Osteoblast (primary cell): ENCODE measurements at regions not wholly inside any gene's neighbourhood (a gene's known extent, or its start where the extent isn't known, plus 50 kb on each side); places are given as distances from the start of the nearest gene placed in this dataset.

Source experiments
- DNase-seq: peaks from one replicate; pipeline ENCODE4 v3.0.0; 2011; ENCODE audit warnings: low spot score, mixed read lengths; ENCODE audit not compliant: insufficient read length; ENCODE audit errors: missing footprints
- H2AFZ ChIP-seq: 2 replicates; pipeline ENCODE4 v1.6.0; 2011; ENCODE audit warnings: mild to moderate bottlenecking, low read length
- H3K27ac ChIP-seq: 2 replicates; pipeline ENCODE4 v1.5.1; 2011; ENCODE audit warnings: mild to moderate bottlenecking, low read depth, low read length, moderate library complexity
- H3K27me3 ChIP-seq: 2 replicates; pipeline ENCODE4 v1.6.0; 2012; ENCODE audit warnings: mild to moderate bottlenecking, control low read depth, inconsistent platforms, low read length, moderate library complexity; ENCODE audit not compliant: insufficient read depth
- H3K36me3 ChIP-seq: 2 replicates; pipeline ENCODE4 v1.5.1; 2011; ENCODE audit warnings: mild to moderate bottlenecking, low read length, control low read depth, moderate library complexity; ENCODE audit not compliant: insufficient read depth
- H3K4me1 ChIP-seq: 2 replicates; pipeline ENCODE4 v1.5.1; 2011; ENCODE audit warnings: mild to moderate bottlenecking, low read length, control low read depth, moderate library complexity; ENCODE audit not compliant: insufficient read depth
- H3K4me2 ChIP-seq: 2 replicates; pipeline ENCODE4 v1.6.0; 2011; ENCODE audit warnings: mild to moderate bottlenecking, low read length; ENCODE audit not compliant: insufficient read depth
- H3K4me3 ChIP-seq: fragments of 200-600 bp; sonication (generic); 3 replicates; pipeline ENCODE4 v1.5.1; 2012; ENCODE audit warnings: mild to moderate bottlenecking, low read length, inconsistent platforms; ENCODE audit not compliant: insufficient read depth
- H3K79me2 ChIP-seq: 2 replicates; pipeline ENCODE4 v1.6.0; 2012; ENCODE audit warnings: mild to moderate bottlenecking, low read length, control low read depth, inconsistent platforms; ENCODE audit not compliant: insufficient read depth
- H3K9me3 ChIP-seq: 2 replicates; pipeline ENCODE4 v1.5.1; 2011; ENCODE audit warnings: low read depth, low read length, control low read depth
- H4K20me1 ChIP-seq: 2 replicates; pipeline ENCODE4 v1.6.0; 2012; ENCODE audit warnings: mild to moderate bottlenecking, low read length, control low read depth; ENCODE audit not compliant: insufficient read depth
- TF ChIP-seq, protein P1 (sequence below): IDR thresholded peaks from 2 replicates; pipeline ENCODE4 v1.5.1; 2011; ENCODE audit warnings: mild to moderate bottlenecking, low read depth, low read length, moderate library complexity; ENCODE audit errors: extremely low read depth

DNA sequence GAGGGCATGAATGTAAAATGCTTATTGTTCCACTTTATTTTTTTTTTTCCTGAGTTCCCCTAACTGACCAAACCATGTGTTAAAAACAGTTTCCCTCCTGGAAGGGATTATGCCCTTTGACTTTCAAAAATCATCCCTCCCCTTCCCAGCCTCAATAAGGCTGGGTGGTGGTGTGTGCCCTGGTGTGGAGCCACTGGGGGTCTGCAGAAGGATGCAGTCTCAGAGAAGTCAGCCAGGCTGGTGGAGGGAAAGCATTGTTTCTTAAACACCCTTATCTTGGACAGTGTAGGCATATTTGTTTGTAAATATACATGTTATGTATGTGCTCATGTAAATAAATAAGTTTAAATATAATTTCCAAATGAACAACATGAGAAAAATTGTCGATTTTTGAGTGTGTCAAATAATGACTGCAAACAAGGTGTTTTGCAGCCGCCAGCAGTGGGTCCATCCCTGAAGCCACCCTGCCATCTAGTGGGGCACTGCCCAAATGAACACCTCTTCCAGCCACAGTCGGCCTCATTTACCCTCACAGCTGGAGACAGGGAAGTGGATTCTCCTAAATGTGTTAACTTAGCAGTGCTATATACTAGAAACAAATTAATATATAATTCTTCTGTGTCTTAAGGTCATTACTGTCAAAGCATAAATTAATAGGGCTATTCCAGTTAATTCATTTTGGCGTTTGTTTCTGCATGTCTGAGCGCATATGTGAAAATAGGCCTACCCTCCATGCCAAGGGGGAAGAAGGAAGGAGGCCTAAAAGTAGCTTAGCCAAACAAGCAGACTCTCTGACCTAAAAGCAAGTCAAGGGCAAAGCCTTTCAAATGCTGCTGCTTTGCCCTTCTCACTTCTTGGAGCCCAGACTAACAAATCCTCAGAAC is 209.6 kb upstream of the PIK3C3 start:
- H3K9me3 ChIP-seq: no peaks in the 10 kb centered on the region
- no peaks in the 10 kb centered on the region for H3K36me3 ChIP-seq
- TF ChIP-seq, protein P1, sequence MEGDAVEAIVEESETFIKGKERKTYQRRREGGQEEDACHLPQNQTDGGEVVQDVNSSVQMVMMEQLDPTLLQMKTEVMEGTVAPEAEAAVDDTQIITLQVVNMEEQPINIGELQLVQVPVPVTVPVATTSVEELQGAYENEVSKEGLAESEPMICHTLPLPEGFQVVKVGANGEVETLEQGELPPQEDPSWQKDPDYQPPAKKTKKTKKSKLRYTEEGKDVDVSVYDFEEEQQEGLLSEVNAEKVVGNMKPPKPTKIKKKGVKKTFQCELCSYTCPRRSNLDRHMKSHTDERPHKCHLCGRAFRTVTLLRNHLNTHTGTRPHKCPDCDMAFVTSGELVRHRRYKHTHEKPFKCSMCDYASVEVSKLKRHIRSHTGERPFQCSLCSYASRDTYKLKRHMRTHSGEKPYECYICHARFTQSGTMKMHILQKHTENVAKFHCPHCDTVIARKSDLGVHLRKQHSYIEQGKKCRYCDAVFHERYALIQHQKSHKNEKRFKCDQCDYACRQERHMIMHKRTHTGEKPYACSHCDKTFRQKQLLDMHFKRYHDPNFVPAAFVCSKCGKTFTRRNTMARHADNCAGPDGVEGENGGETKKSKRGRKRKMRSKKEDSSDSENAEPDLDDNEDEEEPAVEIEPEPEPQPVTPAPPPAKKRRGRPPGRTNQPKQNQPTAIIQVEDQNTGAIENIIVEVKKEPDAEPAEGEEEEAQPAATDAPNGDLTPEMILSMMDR: peak; percentile 57
- no peak overlapping the region for H3K4me2 ChIP-seq
- H3K27me3 ChIP-seq: no peaks in the 10 kb centered on the region
- no peak overlapping the region for H2AFZ ChIP-seq
- H3K4me1 ChIP-seq: no peaks in the 10 kb centered on the region
- H4K20me1 ChIP-seq: no peaks in the 10 kb centered on the region
- DNase-seq: no peak
- no peak overlapping the region for H3K27ac ChIP-seq
- H3K4me3 ChIP-seq: no peak overlapping the region
- no peaks in the 10 kb centered on the region for H3K79me2 ChIP-seq

DNA sequence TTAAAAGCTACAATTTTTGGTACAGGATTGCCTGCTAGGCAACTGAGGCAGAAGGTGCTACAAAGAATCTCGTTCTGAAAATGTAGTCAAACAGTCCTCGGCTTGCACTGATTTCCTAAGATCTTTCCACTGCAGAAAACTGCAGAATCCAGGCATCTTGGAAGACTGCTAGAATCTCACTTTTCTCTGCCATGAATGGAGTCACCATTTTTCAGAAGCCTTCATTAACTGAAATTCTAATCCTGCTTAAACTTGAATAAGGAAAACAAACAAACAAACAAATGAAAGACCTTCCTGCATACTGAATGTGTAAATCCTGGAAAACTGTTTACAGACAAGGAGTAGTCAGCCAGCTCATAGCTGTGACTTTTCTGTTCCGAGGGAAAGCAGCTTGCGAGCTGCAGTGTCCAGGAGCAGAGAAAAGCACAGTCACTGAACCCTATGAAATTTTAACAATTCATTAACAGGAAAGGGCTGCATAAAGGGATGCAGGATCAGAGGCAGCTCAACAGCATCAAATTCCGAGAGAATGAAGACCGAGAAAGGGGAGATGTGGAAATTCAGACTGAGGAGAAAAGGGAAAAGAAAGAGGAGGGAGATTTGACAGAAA is 210.5 kb upstream of the PIK3C3 start:
- TF ChIP-seq, protein P1: no peak
- Histone ChIP-seq H3K4me2 (no peak overlapping the region), H3K4me3 (no peak overlapping the region), H3K27ac (no peak overlapping the region), H4K20me1 (no peaks in the 10 kb centered on the region), H3K9me3 (no peaks in the 10 kb centered on the region), H3K27me3 (no peaks in the 10 kb centered on the region), H3K36me3 (no peaks in the 10 kb centered on the region), H3K4me1 (no peaks in the 10 kb centered on the region), H2AFZ (peak overlapping the region; percentile 46), H3K79me2 (no peaks in the 10 kb centered on the region)
- no peak for DNase-seq

- DNase-seq: no peak
- Histone ChIP-seq H3K9me3 (no peaks in the 10 kb centered on the region), H3K27ac (no peak overlapping the region), H3K36me3 (no peaks in the 10 kb centered on the region), H3K27me3 (no peaks in the 10 kb centered on the region), H3K79me2 (no peaks in the 10 kb centered on the region), H2AFZ (no peak overlapping the region), H3K4me1 (no peaks in the 10 kb centered on the region), H4K20me1 (no peaks in the 10 kb centered on the region), H3K4me2 (no peak overlapping the region), H3K4me3 (no peak overlapping the region)
- TF ChIP-seq, protein P1: no peak
Measured at GRCh38 chr18:41737218-41737617, 217.8 kb upstream of the PIK3C3 start.

GRCh38 chr18:41734917-41735316 is 220.1 kb upstream of the PIK3C3 start:
- Histone ChIP-seq H3K4me1 (no peaks in the 10 kb centered on the region), H3K4me3 (no peak overlapping the region), H3K79me2 (no peaks in the 10 kb centered on the region), H3K27me3 (no peaks in the 10 kb centered on the region), H4K20me1 (no peaks in the 10 kb centered on the region), H3K27ac (no peak overlapping the region), H3K36me3 (no peaks in the 10 kb centered on the region), H3K9me3 (no peaks in the 10 kb centered on the region), H3K4me2 (no peak overlapping the region), H2AFZ (no peak overlapping the region)
- TF ChIP-seq, protein P1: no peak
- DNase-seq: no peak
